ENCODE measurements at regions not wholly inside any gene's neighbourhood (a gene's known extent, or its start where the extent isn't known, plus 50 kb on each side); places are given as distances from the start of the nearest gene placed in this dataset.

GRCh38 chr4:11216520-11216919 is 212.2 kb downstream of the HS3ST1 start:
- TF ChIP-seq CTCF (IDR thresholded peaks at IDR 0.05 in 4 of 5, conservative IDR thresholded peaks at IDR 0.05 in 1 of 5) (no peak), POLR2A (IDR thresholded peaks at IDR 0.05) (no peak)

Measured in gastrocnemius medialis (tissue), 4 donors.